ENCODE measurements at regions not wholly inside any gene's neighbourhood (a gene's known extent, or its start where the extent isn't known, plus 50 kb on each side); places are given as distances from the start of the nearest gene placed in this dataset.

- H3K4me3 ChIP-seq (ENCODE audit: low read depth, low read length) = no peak overlapping the region
- no peak for DNase-seq (ENCODE audit: low read depth)
- TF ChIP-seq CTCF (IDR thresholded peaks at IDR 0.05; ENCODE audit: low read depth, low read length, missing control alignments) = no peak
Measured at GRCh38 chr5:106321242-106321641, 1349.5 kb downstream of the EFNA5 start.

- DNase-seq (ENCODE audit: low read depth) = no peak
- H3K4me3 ChIP-seq (ENCODE audit: low read depth, low read length) = no peak overlapping the region
- no peak for TF ChIP-seq CTCF (IDR thresholded peaks at IDR 0.05; ENCODE audit: low read depth, low read length, missing control alignments)
Measured at GRCh38 chr5:106314221-106314824, 1356.4 kb downstream of the EFNA5 start.

GRCh38 chr5:106312360-106312759 lies 1358.4 kb downstream of the EFNA5 start:
- no peak for DNase-seq (ENCODE audit: low read depth)
- TF ChIP-seq CTCF (IDR thresholded peaks at IDR 0.05; ENCODE audit: low read depth, low read length, missing control alignments) = no peak
- H3K4me3 ChIP-seq (ENCODE audit: low read depth, low read length) = no peak overlapping the region

- H3K4me3 ChIP-seq (ENCODE audit: low read depth, low read length) = no peak overlapping the region
- no peak for TF ChIP-seq CTCF (IDR thresholded peaks at IDR 0.05; ENCODE audit: low read depth, low read length, missing control alignments)
Measured at GRCh38 chr5:106311230-106311915, 1359.4 kb downstream of the EFNA5 start.

GRCh38 chr5:106307265-106307664 lies 1363.5 kb downstream of the EFNA5 start:
- DNase-seq (ENCODE audit: low read depth) = no peak
- H3K4me3 ChIP-seq (ENCODE audit: low read depth, low read length) = no peak overlapping the region
- no peak for TF ChIP-seq CTCF (IDR thresholded peaks at IDR 0.05; ENCODE audit: low read depth, low read length, missing control alignments)

More at GRCh38 chr5:106311230-106311915, 1359.4 kb downstream of the EFNA5 start:
- no peak for DNase-seq (ENCODE audit: low read depth)

- DNase-seq (ENCODE audit: low read depth) = no peak
- no peak overlapping the region for H3K4me3 ChIP-seq (ENCODE audit: low read depth, low read length)
- no peak for TF ChIP-seq CTCF (IDR thresholded peaks at IDR 0.05; ENCODE audit: low read depth, low read length, missing control alignments)
Measured at GRCh38 chr5:106306313-106307028, 1364.3 kb downstream of the EFNA5 start.

Measured in GM12864 (cell line).